ENCODE measurements at regions not wholly inside any gene's neighbourhood (a gene's known extent, or its start where the extent isn't known, plus 50 kb on each side); places are given as distances from the start of the nearest gene placed in this dataset.

DNA sequence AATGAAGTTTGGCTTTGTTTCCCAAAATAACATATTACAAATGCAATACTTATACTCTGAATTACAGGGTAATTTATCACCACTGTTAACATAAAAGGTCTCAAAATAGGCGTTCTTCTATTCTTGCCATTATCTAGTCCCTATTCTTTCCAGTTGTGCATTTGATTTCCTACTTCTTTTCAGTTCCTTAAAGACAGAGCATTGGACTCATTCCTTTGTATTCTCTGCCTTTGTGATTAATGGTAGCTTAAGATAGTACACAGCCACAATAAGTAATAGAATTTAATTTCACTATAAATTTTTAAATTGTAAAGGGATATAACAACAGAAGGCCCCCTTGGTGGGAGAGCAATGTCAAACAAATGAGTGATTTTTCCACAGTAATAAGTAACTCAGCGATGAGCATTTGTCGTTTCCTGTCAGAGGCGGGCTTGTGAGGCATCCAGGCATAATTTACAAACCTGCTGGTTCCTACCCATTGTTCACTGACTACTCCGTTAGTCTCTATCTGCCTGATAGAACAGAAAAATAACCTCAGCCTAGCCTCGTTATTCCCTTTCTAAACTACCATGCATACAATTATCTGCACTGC is 456.6 kb upstream of the REG3G start:
- BruUV-seq (replicated peaks) = no TSS peak

More for the DNA sequence above, 456.6 kb upstream of the REG3G start:
- H3K9me3 ChIP-seq (ENCODE audit: control insufficient read depth, insufficient read depth, low read length) = no peaks in the 10 kb centered on the region
- H3K4me3 ChIP-seq (ENCODE audit: insufficient read depth, low read depth, low read length) = no peak overlapping the region
- no peak overlapping the region for H2AK9ac ChIP-seq (replicated peaks; ENCODE audit: low read depth, low read length, poor library complexity)
- H4K5ac ChIP-seq (ENCODE audit: low read depth, low read length) = no peak overlapping the region
- CTCF ChIA-PET = no interaction called here
- no peak overlapping the region for H2BK15ac ChIP-seq (ENCODE audit: low read depth, low read length)
- no peak overlapping the region for H4K8ac ChIP-seq (ENCODE audit: low read depth in 2 of 2, low read length in 2 of 2)
- no peak overlapping the region for H3K23ac ChIP-seq (ENCODE audit: low read depth, low read length)
- H2BK120ac ChIP-seq (ENCODE audit: low read depth, low read length) = no peak overlapping the region
- H4K91ac ChIP-seq (ENCODE audit: insufficient read depth, low read depth, low read length) = no peak overlapping the region
- H3K9me1 ChIP-seq (ENCODE audit: insufficient read depth, low read length) = no peaks in the 10 kb centered on the region
- dilution Hi-C loops (cut with HindIII; ENCODE audit: low sequenced_read_pairs, unreplicated experiment) (no loop called here), intact Hi-C loops (cut with micrococcal nuclease) (no loop called here), in situ Hi-C loops (cut with MboI; ENCODE audit: low sequenced_read_pairs) (no loop called here)
- no peaks in the 10 kb centered on the region for H3K79me1 ChIP-seq (ENCODE audit: low read depth in 1 of 2, low read length in 2 of 2)
- WGBS, 2 experiments (ENCODE audit: extremely low coverage in 2 of 2, insufficient read length in 1 of 2) = 70% methylated on average over 2 of the region's 6 CpGs; no CpG with 5 or more reads in 1 of the 2 experiments
- H2AFZ ChIP-seq (replicated peaks; ENCODE audit: low read length, poor library complexity) = no peak overlapping the region
- no peak overlapping the region for H3K14ac ChIP-seq (replicated peaks; ENCODE audit: low read depth, low read length)
- TF ChIP-seq CEBPB (IDR thresholded peaks at IDR 0.05; ENCODE audit: low read depth, low read length) = no peak
- TF ChIP-seq MAFK (IDR thresholded peaks at IDR 0.05; ENCODE audit: low read depth, low read length) = no peak
- no peak for TF ChIP-seq NFE2L2 (IDR thresholded peaks at IDR 0.05; ENCODE audit: low read depth, low read length)
- no peak for TF ChIP-seq RAD21 (IDR thresholded peaks at IDR 0.05; ENCODE audit: low read length)
- TF ChIP-seq, protein P1, sequence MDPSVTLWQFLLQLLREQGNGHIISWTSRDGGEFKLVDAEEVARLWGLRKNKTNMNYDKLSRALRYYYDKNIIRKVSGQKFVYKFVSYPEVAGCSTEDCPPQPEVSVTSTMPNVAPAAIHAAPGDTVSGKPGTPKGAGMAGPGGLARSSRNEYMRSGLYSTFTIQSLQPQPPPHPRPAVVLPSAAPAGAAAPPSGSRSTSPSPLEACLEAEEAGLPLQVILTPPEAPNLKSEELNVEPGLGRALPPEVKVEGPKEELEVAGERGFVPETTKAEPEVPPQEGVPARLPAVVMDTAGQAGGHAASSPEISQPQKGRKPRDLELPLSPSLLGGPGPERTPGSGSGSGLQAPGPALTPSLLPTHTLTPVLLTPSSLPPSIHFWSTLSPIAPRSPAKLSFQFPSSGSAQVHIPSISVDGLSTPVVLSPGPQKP (IDR thresholded peaks at IDR 0.05; ENCODE audit: borderline replicate concordance, low read depth, low read length) = no peak
- no peak for TF ChIP-seq BHLHE40 (IDR thresholded peaks at IDR 0.05; ENCODE audit: low read depth, low read length)
- no peak for TF ChIP-seq RFX5 (IDR thresholded peaks at IDR 0.05; ENCODE audit: low read depth, low read length)
- no peak for TF ChIP-seq MAZ (IDR thresholded peaks at IDR 0.05; ENCODE audit: borderline replicate concordance, low read depth, low read length)
- no peak for TF ChIP-seq FOS (IDR thresholded peaks at IDR 0.05; ENCODE audit: low read depth, low read length)
- TF ChIP-seq, protein P2, sequence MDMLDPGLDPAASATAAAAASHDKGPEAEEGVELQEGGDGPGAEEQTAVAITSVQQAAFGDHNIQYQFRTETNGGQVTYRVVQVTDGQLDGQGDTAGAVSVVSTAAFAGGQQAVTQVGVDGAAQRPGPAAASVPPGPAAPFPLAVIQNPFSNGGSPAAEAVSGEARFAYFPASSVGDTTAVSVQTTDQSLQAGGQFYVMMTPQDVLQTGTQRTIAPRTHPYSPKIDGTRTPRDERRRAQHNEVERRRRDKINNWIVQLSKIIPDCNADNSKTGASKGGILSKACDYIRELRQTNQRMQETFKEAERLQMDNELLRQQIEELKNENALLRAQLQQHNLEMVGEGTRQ (IDR thresholded peaks at IDR 0.05; ENCODE audit: low read depth, low read length) = no peak
- no peak for TF ChIP-seq POLR2A (IDR thresholded peaks at IDR 0.05; ENCODE audit: low read depth, low read length)
- no peak for TF ChIP-seq CHD1 (IDR thresholded peaks at IDR 0.05; ENCODE audit: low read depth, low read length)
- TF ChIP-seq, protein P3, sequence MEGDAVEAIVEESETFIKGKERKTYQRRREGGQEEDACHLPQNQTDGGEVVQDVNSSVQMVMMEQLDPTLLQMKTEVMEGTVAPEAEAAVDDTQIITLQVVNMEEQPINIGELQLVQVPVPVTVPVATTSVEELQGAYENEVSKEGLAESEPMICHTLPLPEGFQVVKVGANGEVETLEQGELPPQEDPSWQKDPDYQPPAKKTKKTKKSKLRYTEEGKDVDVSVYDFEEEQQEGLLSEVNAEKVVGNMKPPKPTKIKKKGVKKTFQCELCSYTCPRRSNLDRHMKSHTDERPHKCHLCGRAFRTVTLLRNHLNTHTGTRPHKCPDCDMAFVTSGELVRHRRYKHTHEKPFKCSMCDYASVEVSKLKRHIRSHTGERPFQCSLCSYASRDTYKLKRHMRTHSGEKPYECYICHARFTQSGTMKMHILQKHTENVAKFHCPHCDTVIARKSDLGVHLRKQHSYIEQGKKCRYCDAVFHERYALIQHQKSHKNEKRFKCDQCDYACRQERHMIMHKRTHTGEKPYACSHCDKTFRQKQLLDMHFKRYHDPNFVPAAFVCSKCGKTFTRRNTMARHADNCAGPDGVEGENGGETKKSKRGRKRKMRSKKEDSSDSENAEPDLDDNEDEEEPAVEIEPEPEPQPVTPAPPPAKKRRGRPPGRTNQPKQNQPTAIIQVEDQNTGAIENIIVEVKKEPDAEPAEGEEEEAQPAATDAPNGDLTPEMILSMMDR (conservative IDR thresholded peaks at IDR 0.05; ENCODE audit: low read depth, low read length) = no peak
- TF ChIP-seq MXI1 (IDR thresholded peaks at IDR 0.05; ENCODE audit: borderline replicate concordance, low read depth, low read length) = no peak
- no peak for TF ChIP-seq RCOR1 (IDR thresholded peaks at IDR 0.05; ENCODE audit: insufficient replicate concordance, low read length)
- no peak for TF ChIP-seq SMC3 (IDR thresholded peaks at IDR 0.05; ENCODE audit: low read depth, low read length)
- POLR2A ChIA-PET (ENCODE audit: unreplicated experiment) = no interaction called here
- H2AK5ac ChIP-seq (ENCODE audit: low read depth, low read length) = no peak overlapping the region
- no peak overlapping the region for H2BK5ac ChIP-seq (ENCODE audit: low read depth, low read length, poor library complexity, severe bottlenecking)
- no peak overlapping the region for H2BK20ac ChIP-seq (ENCODE audit: low read depth, low read length)
- DNase-seq (no peak), ATAC-seq (ENCODE audit: low read depth) (no peak)
- H3K27ac ChIP-seq (ENCODE audit: insufficient read depth, low read length) = no peak overlapping the region
- no peak overlapping the region for H3K9ac ChIP-seq (ENCODE audit: low read depth, low read length)
- no peaks in the 10 kb centered on the region for H3K4me1 ChIP-seq (ENCODE audit: control insufficient read depth, insufficient read depth, low read length)
- H3K27me3 ChIP-seq (ENCODE audit: control insufficient read depth, insufficient read depth, low read length) = no peaks in the 10 kb centered on the region
- H3K4ac ChIP-seq (ENCODE audit: low read depth, low read length) = no peak overlapping the region
- H4K20me1 ChIP-seq (ENCODE audit: insufficient read depth, low read length) = no peaks in the 10 kb centered on the region
- no peak overlapping the region for H3K56ac ChIP-seq (ENCODE audit: extremely low read depth, insufficient read depth, low read length)
- no peaks in the 10 kb centered on the region for H3K36me3 ChIP-seq (ENCODE audit: control insufficient read depth, insufficient read depth, low read length)
- no peak overlapping the region for H3K18ac ChIP-seq (ENCODE audit: low read depth, low read length)
- no peak overlapping the region for H3K4me2 ChIP-seq (ENCODE audit: low read depth, low read length)

Measured in IMR-90 (cell line).